ENCODE measurements at regions not wholly inside any gene's neighbourhood (a gene's known extent, or its start where the extent isn't known, plus 50 kb on each side); places are given as distances from the start of the nearest gene placed in this dataset.

DNA sequence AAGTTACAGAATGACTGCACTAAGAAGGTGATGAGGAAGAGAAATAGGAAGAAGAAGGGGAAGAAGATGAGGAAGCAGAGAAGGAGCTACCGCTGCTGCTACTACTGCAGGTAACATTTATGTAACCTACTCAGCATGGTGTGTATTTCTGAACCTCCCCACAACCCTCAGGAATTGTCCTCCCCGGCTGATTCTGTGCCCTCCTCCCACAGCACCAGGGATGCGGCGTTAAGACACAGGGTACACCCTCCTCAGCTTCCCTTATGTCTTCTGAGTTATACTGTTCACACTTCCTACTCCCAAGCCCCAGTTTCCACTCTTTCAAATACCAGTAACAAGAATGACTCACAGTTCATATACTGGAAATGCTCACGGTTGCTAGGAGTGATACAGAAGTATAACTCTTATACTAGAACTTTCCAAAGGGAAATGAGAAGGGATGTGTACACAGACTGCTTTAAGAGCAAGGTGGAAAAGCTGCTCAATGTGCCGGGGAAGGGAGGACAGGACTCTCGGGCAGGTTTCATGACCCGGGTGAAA is 224.5 kb upstream of the PSMD7 start:
- Histone ChIP-seq H2AFZ (ENCODE audit: low read length) (no peak overlapping the region), H3K79me2 (ENCODE audit: insufficient read depth, low read depth, low read length) (no peaks in the 10 kb centered on the region), H3K4me1 (ENCODE audit: insufficient read depth, low read length, poor library complexity, severe bottlenecking) (no peaks in the 10 kb centered on the region), H3K27ac (ENCODE audit: low read depth, low read length, poor library complexity, severe bottlenecking) (no peak overlapping the region), H3K4me3 (ENCODE audit: low read depth, low read length, poor library complexity, severe bottlenecking) (no peak overlapping the region), H3K9me3 (ENCODE audit: low read length) (peaks cover 12% of the 10 kb centered on the region; the same call in 1 of the 2 replicates), H3K36me3 (ENCODE audit: insufficient read depth, low read length) (no peaks in the 10 kb centered on the region), H3K4me2 (ENCODE audit: low read length) (no peak overlapping the region), H3K9me2 (ENCODE audit: insufficient read depth, low read length) (no peaks in the 10 kb centered on the region), H4K20me1 (ENCODE audit: insufficient read depth, low read length) (no peaks in the 10 kb centered on the region)
- ChIA-PET POLR2A (no interaction called here), CTCF (ENCODE audit: unreplicated experiment) (no interaction called here)
- TF ChIP-seq EZH2phosphoT487 (IDR thresholded peaks at IDR 0.05; ENCODE audit: borderline replicate concordance, low read depth, low read length), result no peak
- TF ChIP-seq, protein P1, sequence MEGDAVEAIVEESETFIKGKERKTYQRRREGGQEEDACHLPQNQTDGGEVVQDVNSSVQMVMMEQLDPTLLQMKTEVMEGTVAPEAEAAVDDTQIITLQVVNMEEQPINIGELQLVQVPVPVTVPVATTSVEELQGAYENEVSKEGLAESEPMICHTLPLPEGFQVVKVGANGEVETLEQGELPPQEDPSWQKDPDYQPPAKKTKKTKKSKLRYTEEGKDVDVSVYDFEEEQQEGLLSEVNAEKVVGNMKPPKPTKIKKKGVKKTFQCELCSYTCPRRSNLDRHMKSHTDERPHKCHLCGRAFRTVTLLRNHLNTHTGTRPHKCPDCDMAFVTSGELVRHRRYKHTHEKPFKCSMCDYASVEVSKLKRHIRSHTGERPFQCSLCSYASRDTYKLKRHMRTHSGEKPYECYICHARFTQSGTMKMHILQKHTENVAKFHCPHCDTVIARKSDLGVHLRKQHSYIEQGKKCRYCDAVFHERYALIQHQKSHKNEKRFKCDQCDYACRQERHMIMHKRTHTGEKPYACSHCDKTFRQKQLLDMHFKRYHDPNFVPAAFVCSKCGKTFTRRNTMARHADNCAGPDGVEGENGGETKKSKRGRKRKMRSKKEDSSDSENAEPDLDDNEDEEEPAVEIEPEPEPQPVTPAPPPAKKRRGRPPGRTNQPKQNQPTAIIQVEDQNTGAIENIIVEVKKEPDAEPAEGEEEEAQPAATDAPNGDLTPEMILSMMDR (conservative IDR thresholded peaks at IDR 0.05; ENCODE audit: low read length), result no peak
- BruUV-seq (replicated peaks), result no TSS peak
- intact Hi-C loops (cut with micrococcal nuclease; ENCODE audit: unreplicated experiment), result no loop called here
- DNase-seq (ENCODE audit: low spot score), result no peak

DNA sequence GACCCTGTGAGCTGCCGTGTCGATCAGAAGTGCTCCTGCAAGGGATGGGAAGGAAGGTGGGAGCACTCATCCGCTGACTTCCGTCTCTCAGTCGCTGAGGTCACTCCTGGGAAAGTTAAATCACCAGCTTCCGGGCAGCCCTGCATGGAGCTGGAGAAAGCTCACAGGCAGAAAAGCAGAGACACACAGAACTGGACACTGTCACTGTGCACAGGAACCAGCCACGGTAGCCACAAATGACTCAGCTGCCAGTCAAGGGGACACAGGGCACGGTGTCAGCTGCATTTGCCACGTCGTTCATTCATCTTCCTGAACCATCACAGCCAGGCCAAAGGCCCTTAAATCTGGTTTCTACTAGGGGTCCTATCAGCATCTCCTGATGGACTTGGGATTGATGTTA is 226.4 kb upstream of the PSMD7 start:
- POLR2A ChIA-PET, result no interaction called here

DNA sequence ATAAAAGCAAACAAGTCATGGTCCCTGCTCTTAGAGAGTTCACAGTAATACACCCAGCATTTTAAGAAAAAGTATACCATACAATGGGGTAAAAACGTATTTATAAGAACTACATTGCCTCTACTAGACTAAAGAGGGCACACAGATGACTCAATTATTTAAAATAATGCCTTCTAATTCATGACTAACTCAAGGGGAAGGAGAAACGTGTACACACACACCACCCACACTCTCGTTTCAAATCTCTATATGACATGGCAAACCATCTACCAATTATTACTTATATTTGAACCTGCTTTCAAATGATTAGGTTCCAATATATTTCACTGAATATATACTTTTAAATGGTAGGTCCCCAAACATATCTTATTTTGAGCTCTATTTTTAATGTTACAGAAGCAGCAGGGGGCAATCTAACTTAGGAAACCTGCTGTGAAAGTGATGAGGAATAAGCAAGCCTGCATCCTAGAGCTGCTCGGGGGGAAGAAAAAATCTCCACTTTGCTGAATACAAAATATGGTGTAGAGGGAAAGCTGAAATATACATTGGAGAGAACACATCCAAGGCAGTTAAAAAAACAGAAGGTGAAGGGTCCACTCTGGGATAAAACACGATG is 232.4 kb upstream of the PSMD7 start:
- Histone ChIP-seq H3K36me3 (ENCODE audit: insufficient read depth, low read length) (no peaks in the 10 kb centered on the region), H3K27ac (ENCODE audit: low read depth, low read length, poor library complexity, severe bottlenecking) (no peak overlapping the region), H3K9me2 (ENCODE audit: insufficient read depth, low read length) (no peaks in the 10 kb centered on the region), H3K9me3 (ENCODE audit: low read length) (no peaks in the 10 kb centered on the region), H3K4me2 (ENCODE audit: low read length) (no peak overlapping the region), H3K79me2 (ENCODE audit: insufficient read depth, low read depth, low read length) (no peaks in the 10 kb centered on the region), H4K20me1 (ENCODE audit: insufficient read depth, low read length) (no peaks in the 10 kb centered on the region), H3K4me3 (ENCODE audit: low read depth, low read length, poor library complexity, severe bottlenecking) (no peak overlapping the region), H2AFZ (ENCODE audit: low read length) (no peak overlapping the region), H3K4me1 (ENCODE audit: insufficient read depth, low read length, poor library complexity, severe bottlenecking) (no peaks in the 10 kb centered on the region)
- ChIA-PET POLR2A (interaction anchor here (0.6 kb wide), 1 partner anchor 1050 kb away, joined by 6 read pairs; no protein-coding TSS in a partner anchor), CTCF (ENCODE audit: unreplicated experiment) (no interaction called here)
- DNase-seq (ENCODE audit: low spot score), result no peak
- intact Hi-C loops (cut with micrococcal nuclease; ENCODE audit: unreplicated experiment), result no loop called here
- BruUV-seq (replicated peaks), result no TSS peak
- TF ChIP-seq, protein P1 (conservative IDR thresholded peaks at IDR 0.05; ENCODE audit: low read length), result no peak
- no peak for TF ChIP-seq EZH2phosphoT487 (IDR thresholded peaks at IDR 0.05; ENCODE audit: borderline replicate concordance, low read depth, low read length)

More for the DNA sequence above, 226.4 kb upstream of the PSMD7 start:
- Histone ChIP-seq H3K27ac (ENCODE audit: low read depth, low read length, poor library complexity, severe bottlenecking) (no peak overlapping the region), H3K4me1 (ENCODE audit: insufficient read depth, low read length, poor library complexity, severe bottlenecking) (no peaks in the 10 kb centered on the region), H3K9me3 (ENCODE audit: low read length) (peaks cover 7% of the 10 kb centered on the region; the same call in 1 of the 2 replicates), H2AFZ (ENCODE audit: low read length) (no peak overlapping the region), H4K20me1 (ENCODE audit: insufficient read depth, low read length) (no peaks in the 10 kb centered on the region), H3K4me3 (ENCODE audit: low read depth, low read length, poor library complexity, severe bottlenecking) (no peak overlapping the region), H3K4me2 (ENCODE audit: low read length) (no peak overlapping the region), H3K79me2 (ENCODE audit: insufficient read depth, low read depth, low read length) (no peaks in the 10 kb centered on the region), H3K9me2 (ENCODE audit: insufficient read depth, low read length) (no peaks in the 10 kb centered on the region), H3K36me3 (ENCODE audit: insufficient read depth, low read length) (no peaks in the 10 kb centered on the region)
- intact Hi-C loops (cut with micrococcal nuclease; ENCODE audit: unreplicated experiment), result no loop called here
- TF ChIP-seq, protein P1 (conservative IDR thresholded peaks at IDR 0.05; ENCODE audit: low read length), result no peak
- no peak for TF ChIP-seq EZH2phosphoT487 (IDR thresholded peaks at IDR 0.05; ENCODE audit: borderline replicate concordance, low read depth, low read length)
- no TSS peak for BruUV-seq (replicated peaks)
- DNase-seq (ENCODE audit: low spot score), result no peak
- CTCF ChIA-PET (ENCODE audit: unreplicated experiment), result no interaction called here

Measured in OCI-LY7 (cell line).